ENCODE measurements at regions not wholly inside any gene's neighbourhood (a gene's known extent, or its start where the extent isn't known, plus 50 kb on each side); places are given as distances from the start of the nearest gene placed in this dataset.
A peak's percentile ranks its signal among the peaks of the same experiment; 100 is the strongest.

DNA sequence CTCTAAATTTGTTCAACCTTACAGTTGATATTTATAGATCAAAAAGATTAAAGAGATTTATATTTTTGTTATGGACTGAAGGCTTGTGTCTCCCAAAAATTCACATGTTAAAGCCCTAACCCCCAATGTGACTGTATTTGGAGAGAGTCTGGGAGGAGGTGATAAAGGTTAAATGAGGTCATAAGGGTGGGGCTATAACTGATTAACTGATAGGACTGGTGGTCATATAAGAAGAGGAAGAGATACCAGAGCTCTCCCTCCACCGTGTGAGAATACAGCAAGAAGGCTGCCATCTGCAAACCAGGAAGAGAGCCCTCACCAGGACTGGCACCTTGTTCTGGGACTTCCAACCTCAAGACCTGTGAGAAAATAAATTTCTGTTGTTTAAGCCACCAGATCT is 264.3 kb downstream of the ENC1 start:
- H3K9me3 ChIP-seq (ENCODE audit: insufficient read depth, low read depth, low read length), result no peaks in the 10 kb centered on the region

DNA sequence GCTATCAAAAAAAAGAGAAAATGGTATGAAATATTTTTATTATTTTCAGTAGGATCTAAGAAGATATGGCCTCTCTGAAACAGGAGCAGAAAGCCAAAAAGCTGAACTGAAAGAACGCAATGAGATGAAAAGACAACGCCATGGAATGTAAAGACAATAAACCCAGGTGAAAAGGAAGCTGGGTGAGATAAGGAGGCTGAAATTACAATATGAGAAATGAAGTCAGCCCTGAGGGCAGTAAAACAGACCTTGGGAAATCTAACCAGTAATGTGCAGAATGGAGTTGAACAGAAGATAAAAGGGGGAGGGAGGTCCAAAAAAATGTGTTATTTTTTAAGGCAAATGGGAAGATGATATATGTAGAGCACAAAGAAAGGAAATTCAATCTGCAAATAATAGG is 265.3 kb downstream of the ENC1 start:
- Histone ChIP-seq H3K9me2 (replicated peaks; ENCODE audit: low read depth, low read length) (no peaks in the 10 kb centered on the region), H3K36me3 (ENCODE audit: insufficient read depth, low read length) (no peaks in the 10 kb centered on the region), H3K4me3 (ENCODE audit: low read length, poor library complexity, severe bottlenecking) (no peak overlapping the region), H3K9ac (ENCODE audit: low read depth, low read length, poor library complexity, severe bottlenecking) (no peak overlapping the region), H3K9me3 (ENCODE audit: insufficient read depth, low read depth, low read length) (no peaks in the 10 kb centered on the region), H3K27me3 (ENCODE audit: insufficient read depth, low read length, poor library complexity, severe bottlenecking) (no peaks in the 10 kb centered on the region), H3K4me1 (ENCODE audit: insufficient read depth, low read length, poor library complexity, severe bottlenecking) (peaks cover 9% of the 10 kb centered on the region), H3F3A (ENCODE audit: low read depth) (no peaks in the 10 kb centered on the region), H3K79me2 (ENCODE audit: insufficient read depth, low read length) (no peaks in the 10 kb centered on the region), H3K4me2 (ENCODE audit: low read depth, low read length, poor library complexity, severe bottlenecking) (no peak overlapping the region), H2AFZ (ENCODE audit: low read length) (no peak overlapping the region), H4K20me1 (ENCODE audit: insufficient read depth, low read length, poor library complexity, severe bottlenecking) (no peaks in the 10 kb centered on the region)
- TF ChIP-seq, protein P1, sequence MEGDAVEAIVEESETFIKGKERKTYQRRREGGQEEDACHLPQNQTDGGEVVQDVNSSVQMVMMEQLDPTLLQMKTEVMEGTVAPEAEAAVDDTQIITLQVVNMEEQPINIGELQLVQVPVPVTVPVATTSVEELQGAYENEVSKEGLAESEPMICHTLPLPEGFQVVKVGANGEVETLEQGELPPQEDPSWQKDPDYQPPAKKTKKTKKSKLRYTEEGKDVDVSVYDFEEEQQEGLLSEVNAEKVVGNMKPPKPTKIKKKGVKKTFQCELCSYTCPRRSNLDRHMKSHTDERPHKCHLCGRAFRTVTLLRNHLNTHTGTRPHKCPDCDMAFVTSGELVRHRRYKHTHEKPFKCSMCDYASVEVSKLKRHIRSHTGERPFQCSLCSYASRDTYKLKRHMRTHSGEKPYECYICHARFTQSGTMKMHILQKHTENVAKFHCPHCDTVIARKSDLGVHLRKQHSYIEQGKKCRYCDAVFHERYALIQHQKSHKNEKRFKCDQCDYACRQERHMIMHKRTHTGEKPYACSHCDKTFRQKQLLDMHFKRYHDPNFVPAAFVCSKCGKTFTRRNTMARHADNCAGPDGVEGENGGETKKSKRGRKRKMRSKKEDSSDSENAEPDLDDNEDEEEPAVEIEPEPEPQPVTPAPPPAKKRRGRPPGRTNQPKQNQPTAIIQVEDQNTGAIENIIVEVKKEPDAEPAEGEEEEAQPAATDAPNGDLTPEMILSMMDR (conservative IDR thresholded peaks at IDR 0.05; ENCODE audit: low read length), result no peak
- no peak for TF ChIP-seq EZH2phosphoT487 (IDR thresholded peaks at IDR 0.05; ENCODE audit: borderline replicate concordance)

More for the DNA sequence above, 264.3 kb downstream of the ENC1 start:
- Histone ChIP-seq H2AFZ (ENCODE audit: low read length) (no peak overlapping the region), H3K4me3 (ENCODE audit: low read length, poor library complexity, severe bottlenecking) (no peak overlapping the region), H3K36me3 (ENCODE audit: insufficient read depth, low read length) (no peaks in the 10 kb centered on the region), H4K20me1 (ENCODE audit: insufficient read depth, low read length, poor library complexity, severe bottlenecking) (no peaks in the 10 kb centered on the region), H3K9me2 (replicated peaks; ENCODE audit: low read depth, low read length) (no peaks in the 10 kb centered on the region), H3K4me1 (ENCODE audit: insufficient read depth, low read length, poor library complexity, severe bottlenecking) (peaks cover 9% of the 10 kb centered on the region), H3K9ac (ENCODE audit: low read depth, low read length, poor library complexity, severe bottlenecking) (no peak overlapping the region), H3F3A (ENCODE audit: low read depth) (no peaks in the 10 kb centered on the region), H3K79me2 (ENCODE audit: insufficient read depth, low read length) (no peaks in the 10 kb centered on the region), H3K4me2 (ENCODE audit: low read depth, low read length, poor library complexity, severe bottlenecking) (no peak overlapping the region), H3K27me3 (ENCODE audit: insufficient read depth, low read length, poor library complexity, severe bottlenecking) (no peaks in the 10 kb centered on the region)
- no peak for TF ChIP-seq EZH2phosphoT487 (IDR thresholded peaks at IDR 0.05; ENCODE audit: borderline replicate concordance)
- TF ChIP-seq, protein P1 (conservative IDR thresholded peaks at IDR 0.05; ENCODE audit: low read length), result no peak

DNA sequence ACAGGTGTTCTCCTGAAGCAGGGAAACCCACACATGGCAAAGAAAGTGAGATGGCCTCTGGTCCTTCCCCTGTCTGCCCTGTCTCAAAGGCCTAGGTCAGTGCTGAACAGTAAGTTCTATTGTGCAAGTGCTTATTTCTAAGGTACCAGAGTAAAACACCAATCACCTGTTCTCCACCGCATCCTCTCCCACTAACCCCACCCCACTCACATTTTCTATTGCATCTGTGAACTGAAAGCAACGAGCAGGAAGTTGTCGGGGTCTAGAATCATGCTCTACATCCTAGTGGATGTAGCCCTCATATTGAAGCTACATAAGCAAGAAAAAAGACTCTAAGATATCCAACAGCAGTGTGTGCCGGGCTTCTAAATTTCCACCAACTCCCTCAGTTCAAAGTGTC is 265.9 kb downstream of the ENC1 start:
- no peaks in the 10 kb centered on the region for H3K27me3 ChIP-seq (ENCODE audit: insufficient read depth, low read length, poor library complexity, severe bottlenecking)
- no peaks in the 10 kb centered on the region for H4K20me1 ChIP-seq (ENCODE audit: insufficient read depth, low read length, poor library complexity, severe bottlenecking)
- H3F3A ChIP-seq (ENCODE audit: low read depth), result no peaks in the 10 kb centered on the region
- H3K36me3 ChIP-seq (ENCODE audit: insufficient read depth, low read length), result no peaks in the 10 kb centered on the region
- TF ChIP-seq, protein P1 (conservative IDR thresholded peaks at IDR 0.05; ENCODE audit: low read length), result no peak
- no peak for TF ChIP-seq EZH2phosphoT487 (IDR thresholded peaks at IDR 0.05; ENCODE audit: borderline replicate concordance)
- no peak overlapping the region for H3K4me3 ChIP-seq (ENCODE audit: low read length, poor library complexity, severe bottlenecking)
- no peak overlapping the region for H3K4me2 ChIP-seq (ENCODE audit: low read depth, low read length, poor library complexity, severe bottlenecking)
- H3K9me2 ChIP-seq (replicated peaks; ENCODE audit: low read depth, low read length), result no peaks in the 10 kb centered on the region
- H3K79me2 ChIP-seq (ENCODE audit: insufficient read depth, low read length), result no peaks in the 10 kb centered on the region
- peak overlapping the region; percentile 56; the same call in 1 of the 2 replicates for H2AFZ ChIP-seq (ENCODE audit: low read length)
- H3K9me3 ChIP-seq (ENCODE audit: insufficient read depth, low read depth, low read length), result no peaks in the 10 kb centered on the region
- no peak overlapping the region for H3K9ac ChIP-seq (ENCODE audit: low read depth, low read length, poor library complexity, severe bottlenecking)
- H3K4me1 ChIP-seq (ENCODE audit: insufficient read depth, low read length, poor library complexity, severe bottlenecking), result peaks cover 9% of the 10 kb centered on the region

Measured in Loucy (cell line).